C4-2B (cell line): ENCODE measurements at regions not wholly inside any gene's neighbourhood (a gene's known extent, or its start where the extent isn't known, plus 50 kb on each side); places are given as distances from the start of the nearest gene placed in this dataset.

Experiments
- H3K27ac ChIP-seq: fragments of 450-650 bp; 2 replicates; pipeline ENCODE4 v1.5.1; 2017
- ZFX ChIP-seq: fragments of 450-650 bp; IDR thresholded peaks from 2 replicates; pipeline ENCODE4 v1.6.1; 2017
- TF ChIP-seq, protein P1 (sequence below): fragments of 450-650 bp; conservative IDR thresholded peaks from 2 replicates; pipeline ENCODE4 v1.5.1; 2017; ENCODE audit warnings: mild to moderate bottlenecking

DNA sequence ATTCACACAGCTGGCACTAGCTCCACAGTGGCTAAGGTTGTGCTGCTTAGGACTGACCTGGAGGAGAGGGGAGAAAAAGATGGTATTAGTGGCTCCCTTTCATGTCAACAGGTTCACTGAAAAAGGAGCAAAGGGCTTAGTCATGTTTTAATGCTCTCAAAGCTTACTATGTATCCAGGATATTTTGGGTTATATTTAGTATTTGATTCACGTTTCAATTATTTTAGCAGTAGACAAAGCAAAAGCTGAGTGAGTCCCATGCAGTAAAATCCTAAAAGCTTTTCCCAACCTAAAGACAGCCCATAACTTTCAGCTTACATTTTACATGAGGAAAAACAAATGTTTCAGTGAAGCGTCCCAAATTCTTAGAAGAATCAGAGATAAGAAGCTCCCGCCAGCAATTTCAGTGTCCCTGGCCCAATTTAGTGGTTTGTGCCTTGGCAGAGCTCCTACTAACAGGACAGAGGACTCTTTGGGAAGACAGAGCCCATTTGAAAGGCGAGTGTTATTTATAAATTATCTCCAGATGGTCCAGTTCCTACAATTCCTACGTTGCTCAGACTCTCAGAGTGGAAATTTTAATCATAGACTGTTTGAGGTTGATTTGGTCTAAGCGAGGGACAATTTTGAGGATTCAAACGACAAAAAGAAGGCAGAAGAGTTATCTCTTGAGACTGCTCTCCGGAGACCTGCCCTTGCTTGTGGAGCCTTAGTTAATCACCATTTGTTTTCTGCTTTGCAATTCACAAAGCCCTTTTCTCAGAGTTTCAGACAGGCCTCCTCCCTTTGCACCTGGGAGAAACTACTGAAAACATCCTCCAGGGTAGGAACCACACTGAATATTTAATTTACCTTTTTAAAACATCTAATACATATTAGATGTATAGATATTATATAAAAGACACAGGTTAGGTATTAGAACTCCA lies 225.0 kb upstream of the ANKRD55 start:
- TF ChIP-seq ZFX, result no peak
- TF ChIP-seq, protein P1, sequence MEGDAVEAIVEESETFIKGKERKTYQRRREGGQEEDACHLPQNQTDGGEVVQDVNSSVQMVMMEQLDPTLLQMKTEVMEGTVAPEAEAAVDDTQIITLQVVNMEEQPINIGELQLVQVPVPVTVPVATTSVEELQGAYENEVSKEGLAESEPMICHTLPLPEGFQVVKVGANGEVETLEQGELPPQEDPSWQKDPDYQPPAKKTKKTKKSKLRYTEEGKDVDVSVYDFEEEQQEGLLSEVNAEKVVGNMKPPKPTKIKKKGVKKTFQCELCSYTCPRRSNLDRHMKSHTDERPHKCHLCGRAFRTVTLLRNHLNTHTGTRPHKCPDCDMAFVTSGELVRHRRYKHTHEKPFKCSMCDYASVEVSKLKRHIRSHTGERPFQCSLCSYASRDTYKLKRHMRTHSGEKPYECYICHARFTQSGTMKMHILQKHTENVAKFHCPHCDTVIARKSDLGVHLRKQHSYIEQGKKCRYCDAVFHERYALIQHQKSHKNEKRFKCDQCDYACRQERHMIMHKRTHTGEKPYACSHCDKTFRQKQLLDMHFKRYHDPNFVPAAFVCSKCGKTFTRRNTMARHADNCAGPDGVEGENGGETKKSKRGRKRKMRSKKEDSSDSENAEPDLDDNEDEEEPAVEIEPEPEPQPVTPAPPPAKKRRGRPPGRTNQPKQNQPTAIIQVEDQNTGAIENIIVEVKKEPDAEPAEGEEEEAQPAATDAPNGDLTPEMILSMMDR, result no peak
- no peak overlapping the region for H3K27ac ChIP-seq

DNA sequence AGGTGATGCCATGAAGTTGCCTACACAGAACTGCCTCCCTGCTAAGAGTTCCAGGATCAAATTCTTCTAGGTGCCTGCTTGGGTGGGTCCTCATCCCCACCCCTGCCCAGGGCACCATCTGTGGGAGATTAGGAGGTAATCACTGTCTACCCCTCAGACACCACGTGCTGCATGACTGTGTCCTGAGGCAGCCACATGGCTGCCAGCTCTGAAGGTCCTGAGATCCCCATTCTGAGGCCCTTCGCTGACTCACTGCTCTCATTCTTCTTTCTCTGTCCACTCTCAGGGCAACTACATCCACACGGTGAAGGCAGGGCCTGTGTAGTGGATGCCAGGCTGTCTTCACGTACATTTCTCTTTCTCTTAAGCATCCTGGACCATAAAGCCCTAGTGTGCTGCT lies 222.9 kb upstream of the ANKRD55 start:
- no peak for TF ChIP-seq ZFX
- TF ChIP-seq, protein P1, result no peak

DNA sequence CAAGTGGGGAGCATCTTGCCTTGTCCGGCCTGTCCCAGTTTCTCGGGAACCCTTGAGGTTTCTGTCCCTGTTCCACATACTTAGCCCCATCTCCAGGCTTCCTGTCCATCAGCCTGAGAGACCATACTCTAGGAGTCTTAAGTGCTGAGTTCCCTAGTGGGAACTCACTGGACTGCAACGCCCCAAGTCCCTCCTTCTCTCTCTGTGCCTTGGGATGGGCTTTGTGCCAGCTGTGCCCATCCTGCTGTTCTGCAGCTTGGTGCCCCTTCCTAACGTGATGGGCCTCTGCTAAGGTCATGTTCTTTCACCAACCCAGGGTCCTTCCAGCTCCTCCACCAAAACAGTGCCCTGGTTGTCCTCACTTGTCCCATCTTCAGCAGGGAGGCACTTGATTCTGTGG lies 222.3 kb upstream of the ANKRD55 start:
- TF ChIP-seq, protein P1, result no peak
- no peak for TF ChIP-seq ZFX
- H3K27ac ChIP-seq, result no peak overlapping the region

More for the DNA sequence above, 222.9 kb upstream of the ANKRD55 start:
- H3K27ac ChIP-seq, result no peak overlapping the region

DNA sequence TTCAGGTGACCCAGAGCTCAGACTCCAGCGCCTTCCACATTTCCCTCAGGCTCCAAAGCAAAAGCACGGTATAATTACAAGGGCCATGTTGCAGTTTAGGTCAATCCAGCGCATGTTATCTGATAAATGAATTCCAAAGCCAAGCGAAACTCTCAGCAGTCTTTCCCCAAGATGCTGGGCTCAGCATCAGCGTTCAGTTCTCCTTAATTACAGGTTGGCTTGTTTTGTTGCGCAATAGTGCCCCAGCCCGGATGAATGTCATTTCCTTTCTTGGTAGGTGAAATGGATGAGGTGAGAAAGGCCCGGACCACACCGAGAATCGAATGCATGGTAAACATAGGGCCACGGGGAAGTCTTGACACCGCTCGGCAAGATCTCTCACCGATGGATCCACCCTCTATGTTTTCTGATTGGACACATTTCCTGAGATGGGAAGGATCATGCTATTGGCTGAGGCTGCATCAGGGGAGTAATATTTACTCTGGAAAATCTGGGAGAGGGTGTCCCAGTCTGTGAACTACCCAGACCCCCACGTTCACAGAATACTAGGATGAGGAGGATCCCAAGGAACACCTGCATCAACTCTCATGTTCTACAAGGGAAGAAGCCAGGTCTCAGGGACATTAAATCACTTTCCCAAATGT lies 221.2 kb upstream of the ANKRD55 start:
- H3K27ac ChIP-seq, result no peak overlapping the region
- no peak for TF ChIP-seq ZFX
- TF ChIP-seq, protein P1, result no peak

DNA sequence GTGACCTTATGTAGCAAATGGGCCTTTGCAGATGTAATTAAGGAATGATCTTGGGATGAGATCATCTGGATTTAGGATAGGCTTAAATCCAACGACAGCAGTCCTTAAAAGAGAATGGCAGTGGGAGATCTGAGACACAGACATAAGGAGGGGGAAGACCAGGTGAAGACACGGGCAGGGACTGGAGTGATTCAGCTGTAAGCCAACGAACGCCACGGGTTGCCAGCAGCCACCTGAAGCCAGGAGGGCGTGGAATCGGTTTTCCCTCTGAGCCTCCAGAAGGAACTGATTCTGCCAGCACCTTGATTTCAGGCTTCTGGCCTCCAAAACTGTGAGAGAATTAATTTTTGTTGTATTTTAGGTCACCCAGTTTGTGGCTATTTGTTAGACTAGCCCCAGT lies 218.6 kb upstream of the ANKRD55 start:
- H3K27ac ChIP-seq, result no peak overlapping the region
- no peak for TF ChIP-seq ZFX
- TF ChIP-seq, protein P1, result no peak

DNA sequence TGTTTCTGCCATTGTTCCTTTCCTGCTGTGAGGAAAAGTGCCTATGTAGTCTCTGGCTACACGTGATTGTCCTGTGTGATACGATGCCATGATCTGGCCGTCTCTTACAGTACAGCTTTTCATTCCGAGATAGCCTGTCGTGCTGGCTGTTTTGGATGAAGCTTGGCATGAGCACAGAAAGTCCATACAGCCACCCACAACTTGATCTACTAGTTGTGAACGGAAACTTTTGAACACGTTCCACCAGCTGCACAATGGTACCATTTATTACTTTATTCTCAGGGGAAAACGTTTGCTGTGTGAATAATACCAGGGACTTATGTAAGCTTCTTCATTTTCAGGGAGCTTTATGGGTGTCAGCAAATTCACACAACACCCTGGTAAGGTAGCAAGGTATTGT lies 217.6 kb upstream of the ANKRD55 start:
- H3K27ac ChIP-seq, result no peak overlapping the region
- no peak for TF ChIP-seq ZFX
- TF ChIP-seq, protein P1, result no peak

DNA sequence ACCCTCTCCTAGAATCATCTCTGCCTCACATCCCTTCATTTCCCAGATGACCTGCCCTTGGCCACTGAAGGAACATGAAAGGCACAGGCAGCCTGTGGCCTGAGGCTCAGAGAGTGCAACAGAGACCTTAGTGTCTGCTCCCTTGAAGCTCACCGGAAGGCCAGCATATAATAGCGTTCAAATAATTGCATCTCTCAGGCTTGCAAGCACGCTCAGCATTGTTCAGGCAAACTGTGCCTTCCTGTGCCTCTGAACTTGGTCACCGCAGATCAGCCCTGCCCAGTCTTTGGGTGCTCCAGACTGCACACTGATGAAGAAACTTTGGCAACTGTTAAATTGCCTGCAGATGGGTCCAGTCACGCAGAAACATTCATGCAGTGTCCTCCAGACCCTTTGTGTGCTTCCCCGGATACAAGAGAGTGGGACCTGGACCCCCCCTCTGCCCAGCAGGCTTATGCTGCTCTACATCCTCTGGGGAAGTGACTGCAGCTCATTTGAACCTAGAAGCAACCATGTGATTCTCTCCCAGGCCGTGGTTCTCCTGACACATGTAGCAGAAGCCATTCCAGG lies 216.0 kb upstream of the ANKRD55 start:
- TF ChIP-seq ZFX, result no peak
- TF ChIP-seq, protein P1, result no peak
- no peak overlapping the region for H3K27ac ChIP-seq
